B cell (primary cell): ENCODE measurements at regions not wholly inside any gene's neighbourhood (a gene's known extent, or its start where the extent isn't known, plus 50 kb on each side); places are given as distances from the start of the nearest gene placed in this dataset.

Experiments
- ATAC-seq: fragments of 200-7000 bp; cut with Tn5 transposase; one replicate; pipeline ENCODE4 v1.10.0; 2021; ENCODE audit warnings: low read depth, mild to moderate bottlenecking, moderate number of reproducible peaks, moderate library complexity
- CTCF ChIA-PET: fragments of 350-600 bp; sonication (Branson Sonifier 250); formaldehyde crosslinking; loops from one replicate; lab custom pipeline; 2021; ENCODE audit warnings: antibody characterized with exemption, inconsistent platforms; lab: Charles Lee
- POLR2A ChIA-PET: fragments of 350-600 bp; sonication (Branson Sonifier 250); formaldehyde crosslinking; loops from one replicate; lab custom pipeline; 2021; ENCODE audit warnings: antibody characterized with exemption; lab: Charles Lee
- DNase-seq: peaks from one replicate; pipeline ENCODE4 v3.0.0; 2013
- H2AFZ ChIP-seq: 2 replicates; pipeline ENCODE4 v1.6.1; 2012; ENCODE audit warnings: mild to moderate bottlenecking, low read depth, low read length; ENCODE audit not compliant: insufficient read depth, poor library complexity, severe bottlenecking
- H3K27ac ChIP-seq, 2 donors: 1 replicate in 1 of 2; 2 replicates in 1 of 2; pipeline ENCODE4 v1.5.1; 2012 to 2013; ENCODE audit warnings: low read length in 2 of 2, mild to moderate bottlenecking in 2 of 2, moderate library complexity in 1 of 2
- H3K27me3 ChIP-seq, 4 experiments: fragments of 200-600 bp in 1 of 4; sonication (generic) in 1 of 4; replicated peaks in 1 of 4; 1 replicate in 2 of 4; 2 replicates in 2 of 4; pipeline versions ENCODE4 v1.6.1 to v1.7.0; 2013 to 2016; ENCODE audit warnings: low read length in 3 of 4, mild to moderate bottlenecking in 2 of 4, mixed read lengths in 1 of 4, moderate library complexity in 1 of 4; ENCODE audit not compliant: insufficient read depth in 4 of 4, control insufficient read depth in 3 of 4; ENCODE audit errors: control extremely low read depth in 1 of 4
- H3K36me3 ChIP-seq, 2 experiments: replicated peaks in 1 of 2; 1 replicate in 1 of 2; 2 replicates in 1 of 2; pipeline versions ENCODE4 v1.6.1 to v1.7.1; 2013; ENCODE audit warnings: low read length in 1 of 2; ENCODE audit not compliant: insufficient read depth in 2 of 2, control insufficient read depth in 1 of 2; ENCODE audit errors: control extremely low read depth in 1 of 2, extremely low read depth in 1 of 2
- H3K4me1 ChIP-seq, 2 donors: fragments of 200-600 bp in 1 of 2; sonication (generic) in 1 of 2; 1 replicate in 1 of 2; 2 replicates in 1 of 2; pipeline versions ENCODE4 v1.5.1 to v1.6.1; 2013 to 2017; ENCODE audit warnings: low read length in 2 of 2; ENCODE audit not compliant: control insufficient read depth in 2 of 2, insufficient read depth in 2 of 2
- H3K4me2 ChIP-seq: replicated peaks from 2 replicates; pipeline ENCODE3; 2012; ENCODE audit warnings: mild to moderate bottlenecking, low read depth, low read length; ENCODE audit not compliant: poor library complexity, severe bottlenecking
- H3K4me3 ChIP-seq, 5 experiments: fragments of 200-600 bp in 1 of 5; sonication (generic) in 1 of 5; 1 replicate in 3 of 5; 2 replicates in 2 of 5; pipeline versions ENCODE4 v1.5.1 to v1.7.0; 2011 to 2016; ENCODE audit warnings: low read length in 4 of 5, mild to moderate bottlenecking in 4 of 5, low read depth in 2 of 5, control low read depth in 1 of 5, moderate library complexity in 1 of 5; ENCODE audit not compliant: insufficient read depth in 1 of 5; ENCODE audit errors: control extremely low read depth in 1 of 5, extremely low read depth in 1 of 5
- H3K79me2 ChIP-seq: fragments of 200-600 bp; sonication (generic); one replicate; pipeline ENCODE4 v1.6.0; 2016; ENCODE audit warnings: low read length; ENCODE audit not compliant: control insufficient read depth, insufficient read depth
- H3K9ac ChIP-seq: fragments of 200-600 bp; sonication (generic); 2 replicates; pipeline ENCODE4 v1.6.1; 2017; ENCODE audit warnings: mild to moderate bottlenecking, low read length, moderate library complexity
- H3K9me3 ChIP-seq, 3 donors: one replicate each; pipeline versions ENCODE4 v1.6.1 to v1.7.1; 2013; ENCODE audit warnings: low read length in 2 of 3; ENCODE audit not compliant: control insufficient read depth in 2 of 3, insufficient read depth in 1 of 3; ENCODE audit errors: control extremely low read depth in 1 of 3
- H4K20me1 ChIP-seq: 2 replicates; pipeline ENCODE4 v1.6.0; 2012; ENCODE audit warnings: mild to moderate bottlenecking, low read length; ENCODE audit not compliant: insufficient read depth, control insufficient read depth, poor library complexity, severe bottlenecking
- H3K27ac Mint-ChIP-seq: one replicate; pipeline ENCODE4 v1.8.0; 2021; ENCODE audit warnings: mixed read lengths
- H3K27me3 Mint-ChIP-seq: one replicate; pipeline ENCODE4 v1.8.0; 2021; ENCODE audit warnings: mixed read lengths
- H3K4me1 Mint-ChIP-seq: one replicate; pipeline ENCODE4 v1.8.0; 2021; ENCODE audit warnings: mixed read lengths
- H3K4me3 Mint-ChIP-seq: one replicate; pipeline ENCODE4 v1.8.0; 2021; ENCODE audit warnings: mixed read lengths
- H3K9me3 Mint-ChIP-seq: one replicate; pipeline ENCODE4 v1.8.0; 2022; ENCODE audit warnings: mixed read lengths; ENCODE audit not compliant: insufficient read depth
- CTCF ChIP-seq: fragments of 200-600 bp; IDR thresholded peaks from one replicate; pipeline ENCODE4 v1.8.0; 2022; ENCODE audit warnings: antibody characterized with exemption, mild to moderate bottlenecking
- EZH2 ChIP-seq: IDR thresholded peaks from 2 replicates; pipeline ENCODE4 v1.6.1; 2012; ENCODE audit warnings: borderline replicate concordance, low read depth, mild to moderate bottlenecking, moderate library complexity, low read length; ENCODE audit not compliant: insufficient read depth, poor library complexity, severe bottlenecking
- WGBS: methylation state at CpG from one replicate; pipeline ENCODE4 v1.1.5; 2013; ENCODE audit warnings: missing lambda C conversion rate; ENCODE audit not compliant: insufficient coverage; 5-methylcytosine and 5-hydroxymethylcytosine counted together
- intact Hi-C: fragments of 100-400 bp; cut with micrococcal nuclease; formaldehyde crosslinking; loops from one replicate; pipeline ENCODE4 v1.10.0; 2022

GRCh38 chr3:192033246-192033645 lies 572.3 kb downstream of the PYDC2 start:
- Histone ChIP-seq H3K9me3 (no peaks in the 10 kb centered on the region), H2AFZ (no peak overlapping the region), H3K27me3 (no peaks in the 10 kb centered on the region), H3K79me2 (no peaks in the 10 kb centered on the region), H3K36me3 (no peaks in the 10 kb centered on the region), H4K20me1 (no peaks in the 10 kb centered on the region), H3K9ac (no peak overlapping the region), H3K4me2 (no peak overlapping the region), H3K4me3 (no peak overlapping the region), H3K27ac (no peak overlapping the region), H3K4me1 (no peaks in the 10 kb centered on the region)
- Mint-ChIP-seq H3K4me1 (no peaks in the 10 kb centered on the region), H3K27ac (no peak overlapping the region), H3K4me3 (no peak overlapping the region), H3K27me3 (no peaks in the 10 kb centered on the region), H3K9me3 (no peaks in the 10 kb centered on the region)
- CTCF ChIA-PET, result no interaction called here
- DNase-seq, result no peak
- TF ChIP-seq EZH2, result no peak
- no peak for TF ChIP-seq CTCF
- intact Hi-C loops, result no loop called here
- ATAC-seq, result no peak
- WGBS, result no CpG with 5 or more reads among the region's 1 CpG
- POLR2A ChIA-PET, result no interaction called here

GRCh38 chr3:192038726-192039125 lies 577.8 kb downstream of the PYDC2 start:
- no peak for DNase-seq
- H3K4me3 Mint-ChIP-seq, result no peak overlapping the region
- H3K27ac Mint-ChIP-seq, result no peak overlapping the region
- Histone ChIP-seq H3K9ac (no peak overlapping the region), H3K9me3 (no peaks in the 10 kb centered on the region), H2AFZ (no peak overlapping the region), H4K20me1 (no peaks in the 10 kb centered on the region), H3K79me2 (no peaks in the 10 kb centered on the region), H3K4me3 (no peak overlapping the region), H3K4me2 (no peak overlapping the region), H3K4me1 (peaks cover 0 to 2% of the 10 kb centered on the region in 2 donors), H3K36me3 (no peaks in the 10 kb centered on the region), H3K27me3 (no peaks in the 10 kb centered on the region), H3K27ac (no peak overlapping the region)
- CTCF ChIA-PET, result no interaction called here
- no peaks in the 10 kb centered on the region for H3K9me3 Mint-ChIP-seq
- intact Hi-C loops, result no loop called here
- 80% methylated on average over 3 of the region's 3 CpGs for WGBS
- no peak for ATAC-seq
- POLR2A ChIA-PET, result no interaction called here
- TF ChIP-seq EZH2, result no peak
- TF ChIP-seq CTCF, result no peak
- H3K27me3 Mint-ChIP-seq, result no peaks in the 10 kb centered on the region
- peaks cover 14% of the 10 kb centered on the region for H3K4me1 Mint-ChIP-seq
